Spleen (tissue), 11 donors: ENCODE measurements at regions not wholly inside any gene's neighbourhood (a gene's known extent, or its start where the extent isn't known, plus 50 kb on each side); places are given as distances from the start of the nearest gene placed in this dataset.

ENCODE experiments used
- DNase-seq: peaks from one replicate; pipeline ENCODE4 v3.0.0-alpha.2; 2020
- H3K27ac ChIP-seq, 8 donors: fragments of 200-600 bp; sonication (generic) in 7 of 8; 1 replicate in 4 of 8; 2 replicates in 4 of 8; pipeline versions ENCODE4 v1.5.0 to v1.8.0; 2016 to 2021; ENCODE audit warnings: inconsistent platforms in 4 of 8, mild to moderate bottlenecking in 4 of 8, moderate library complexity in 1 of 8
- H3K27me3 ChIP-seq, 7 donors: fragments of 200-600 bp; sonication (generic) in 6 of 7; replicated peaks in 1 of 7; 1 replicate in 4 of 7; 2 replicates in 3 of 7; pipeline versions ENCODE4 v1.5.0 to v1.8.0; 2016 to 2021; ENCODE audit warnings: inconsistent platforms in 3 of 7, mild to moderate bottlenecking in 1 of 7
- H3K36me3 ChIP-seq, 6 donors: fragments of 200-600 bp; sonication (generic) in 5 of 6; 1 replicate in 4 of 6; 2 replicates in 2 of 6; pipeline versions ENCODE4 v1.5.0 to v1.8.0; 2016 to 2021; ENCODE audit warnings: inconsistent platforms in 2 of 6
- H3K4me1 ChIP-seq, 6 donors: fragments of 200-600 bp; sonication (generic) in 5 of 6; 1 replicate in 3 of 6; 2 replicates in 3 of 6; pipeline versions ENCODE4 v1.5.0 to v1.8.0; 2016 to 2021; ENCODE audit warnings: inconsistent platforms in 3 of 6
- H3K4me3 ChIP-seq, 8 donors: fragments of 200-600 bp; sonication (generic) in 7 of 8; 1 replicate in 4 of 8; 2 replicates in 4 of 8; pipeline versions ENCODE4 v1.5.0 to v1.8.0; 2016 to 2021; ENCODE audit warnings: inconsistent platforms in 4 of 8, mild to moderate bottlenecking in 4 of 8, moderate library complexity in 2 of 8
- H3K9me3 ChIP-seq, 8 donors: fragments of 200-600 bp; sonication (generic) in 7 of 8; 1 replicate in 4 of 8; 2 replicates in 4 of 8; pipeline versions ENCODE4 v1.5.0 to v1.8.0; 2016 to 2021; ENCODE audit warnings: inconsistent platforms in 4 of 8
- CTCF ChIP-seq, 11 experiments: fragments of 200-600 bp in 7 of 11; fragments of 450-650 bp in 4 of 11; sonication (generic) in 4 of 11; IDR thresholded peaks in 8 of 11; conservative IDR thresholded peaks in 3 of 11; 1 replicate in 7 of 11; 2 replicates in 4 of 11; pipeline versions ENCODE4 v1.4.0 to v1.8.0; 2016 to 2021; ENCODE audit warnings: antibody characterized with exemption in 11 of 11, inconsistent platforms in 4 of 11, mild to moderate bottlenecking in 1 of 11
- POLR2A ChIP-seq, 3 donors: fragments of 450-650 bp; IDR thresholded peaks; one replicate each; pipeline ENCODE4 v1.5.1; 2017; ENCODE audit warnings: antibody characterized with exemption in 3 of 3, mild to moderate bottlenecking in 1 of 3
- POLR2AphosphoS5 ChIP-seq, 3 donors: sonication (generic); formaldehyde crosslinking; IDR thresholded peaks; one replicate each; pipeline ENCODE4 v1.5.1; 2017; ENCODE audit warnings: antibody characterized with exemption in 3 of 3
- WGBS, 5 donors: extraction: QIAGEN DNeasy Blood & Tissue Kit in 3 of 5; methylation state at CpG; one replicate each; pipeline versions ENCODE4 v1.1.5 to v1.1.7; 2013 to 2018; 5-methylcytosine and 5-hydroxymethylcytosine counted together
- intact Hi-C: fragments of 100-400 bp; cut with DNase I; formaldehyde crosslinking; loops from one replicate; pipeline ENCODE4 v1.15.0; 2023; ENCODE audit warnings: low total_unique reads
- donor health status: healthy with polysubstance abuse.
- donor health status: DM: no; HTN: no; CAD: no; lungs with moderate emphysema.
- donor health status: DM: no; HTN: no; CAD: no.
- donor health status: Bipolar disorder and iron deficiency.
- donor health status: healthy.
- donor health status: DM: no; HTN: no; CAD: no.
- donor health status: DM: yes; HTN: yes; CAD: no.

GRCh38 chr12:114963846-114964245, 279.9 kb upstream of the TBX3 start:
- H3K4me3 ChIP-seq, result no peak overlapping the region

GRCh38 chr12:114961491-114961890, 277.5 kb upstream of the TBX3 start:
- 79 to 85% (median 81%) methylated on average over 7 of the region's 7 CpGs for WGBS, 5 donors
- intact Hi-C loops, result no loop called here
- no peaks in the 10 kb centered on the region for H3K36me3 ChIP-seq
- H3K27ac ChIP-seq, result no peak overlapping the region
- H3K4me1 ChIP-seq, result no peaks in the 10 kb centered on the region
- DNase-seq, result no peak
- H3K4me3 ChIP-seq, result no peak overlapping the region
- no peaks in the 10 kb centered on the region for H3K27me3 ChIP-seq
- TF ChIP-seq CTCF (IDR thresholded peaks at IDR 0.05 in 8 of 11, conservative IDR thresholded peaks at IDR 0.05 in 3 of 11), result no peak
- no peak for TF ChIP-seq POLR2A (IDR thresholded peaks at IDR 0.05)
- TF ChIP-seq POLR2AphosphoS5 (IDR thresholded peaks at IDR 0.05), result no peak
- peaks cover 0 to 7% (median 0%) of the 10 kb centered on the region in 8 donors for H3K9me3 ChIP-seq

More at GRCh38 chr12:114963846-114964245, 279.9 kb upstream of the TBX3 start:
- Histone ChIP-seq H3K27me3 (no peaks in the 10 kb centered on the region), H3K36me3 (no peaks in the 10 kb centered on the region), H3K4me1 (no peaks in the 10 kb centered on the region), H3K27ac (no peak overlapping the region), H3K9me3 (peaks cover 0 to 7% (median 0%) of the 10 kb centered on the region in 8 donors)
- DNase-seq, result no peak
- no peak for TF ChIP-seq CTCF (IDR thresholded peaks at IDR 0.05 in 8 of 11, conservative IDR thresholded peaks at IDR 0.05 in 3 of 11)
- no peak for TF ChIP-seq POLR2A (IDR thresholded peaks at IDR 0.05)
- intact Hi-C loops, result no loop called here
- WGBS, 5 donors, result 77 to 86% (median 79%) methylated on average over 4 of the region's 4 CpGs

DNA sequence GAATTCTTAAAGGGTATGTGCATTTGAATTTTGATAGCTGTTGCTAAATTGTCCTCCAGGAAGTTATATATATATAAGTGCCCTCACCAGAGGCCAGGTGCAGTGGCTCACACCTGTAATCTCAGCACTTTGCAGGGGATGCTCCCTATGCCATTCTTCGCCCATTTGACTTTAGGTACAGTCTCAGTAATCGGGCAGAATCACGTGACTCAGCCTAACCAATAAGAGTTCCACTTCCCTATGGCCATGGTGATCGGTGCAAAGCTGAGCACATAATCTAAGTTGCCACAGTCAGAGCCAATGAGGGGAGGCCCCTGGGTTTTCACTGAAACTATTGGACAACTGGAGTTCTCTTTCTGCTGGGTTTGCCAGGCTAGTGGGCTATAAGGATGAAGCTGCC, 274.6 kb upstream of the TBX3 start:
- Histone ChIP-seq H3K27me3 (no peaks in the 10 kb centered on the region), H3K4me1 (no peaks in the 10 kb centered on the region), H3K36me3 (no peaks in the 10 kb centered on the region), H3K27ac (no peak overlapping the region), H3K9me3 (peaks cover 0 to 3% (median 0%) of the 10 kb centered on the region in 8 donors), H3K4me3 (no peak overlapping the region)
- 65 to 94% (median 84%) methylated on average over 4 of the region's 4 CpGs for WGBS, 5 donors
- TF ChIP-seq POLR2A (IDR thresholded peaks at IDR 0.05) (no peak), CTCF (IDR thresholded peaks at IDR 0.05 in 8 of 11, conservative IDR thresholded peaks at IDR 0.05 in 3 of 11) (no peak), POLR2AphosphoS5 (IDR thresholded peaks at IDR 0.05) (no peak)
- no peak for DNase-seq
- intact Hi-C loops, result no loop called here

DNA sequence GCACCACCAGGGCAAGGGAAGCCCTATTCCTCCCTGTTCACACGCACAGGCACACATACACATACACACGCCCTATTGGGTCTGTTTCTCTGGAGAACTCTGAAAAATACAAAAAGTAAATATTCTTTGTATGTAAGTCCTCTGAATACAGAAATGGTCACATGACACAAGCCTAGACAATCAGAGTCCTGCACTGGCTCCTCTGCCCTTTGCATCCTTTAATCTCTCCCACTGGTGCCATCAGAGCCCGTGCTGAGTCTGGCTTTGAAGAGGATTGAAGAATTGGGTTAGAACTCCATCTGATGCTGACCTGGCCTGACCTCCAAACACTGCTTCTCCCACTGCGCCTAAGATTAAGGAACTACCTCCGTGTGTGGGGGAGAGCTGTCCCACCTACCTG, 273.2 kb upstream of the TBX3 start:
- Histone ChIP-seq H3K9me3 (no peaks in the 10 kb centered on the region), H3K27ac (no peak overlapping the region), H3K27me3 (no peaks in the 10 kb centered on the region), H3K4me1 (no peaks in the 10 kb centered on the region), H3K4me3 (no peak overlapping the region), H3K36me3 (no peaks in the 10 kb centered on the region)
- intact Hi-C loops, result no loop called here
- no peak for DNase-seq
- TF ChIP-seq CTCF (IDR thresholded peaks at IDR 0.05 in 8 of 11, conservative IDR thresholded peaks at IDR 0.05 in 3 of 11) (no peak), POLR2AphosphoS5 (IDR thresholded peaks at IDR 0.05) (no peak)
- WGBS, 5 donors, result 72 to 87% (median 83%) methylated on average over 5 of the region's 5 CpGs
